Astrocyte (in vitro differentiated cells and primary cell): ENCODE measurements at regions not wholly inside any gene's neighbourhood (a gene's known extent, or its start where the extent isn't known, plus 50 kb on each side); places are given as distances from the start of the nearest gene placed in this dataset.

Experiments used
- CTCF ChIP-seq: IDR thresholded peaks from 2 replicates; pipeline ENCODE4 v1.5.1; 2011; ENCODE audit warnings: low read depth, mild to moderate bottlenecking, inconsistent platforms, low read length, moderate library complexity; ENCODE audit not compliant: insufficient read depth
- EZH2 ChIP-seq: IDR thresholded peaks from 2 replicates; pipeline ENCODE4 v1.6.1; 2012; ENCODE audit warnings: mild to moderate bottlenecking, low read length, inconsistent platforms; ENCODE audit not compliant: insufficient read depth

- no peak for TF ChIP-seq CTCF
- TF ChIP-seq EZH2, result no peak
Observed at GRCh38 chr22:48152916-48153315, 1390.5 kb downstream of the TBC1D22A start.
